NCI-H774 (cell line): ENCODE measurements at regions not wholly inside any gene's neighbourhood (a gene's known extent, or its start where the extent isn't known, plus 50 kb on each side); places are given as distances from the start of the nearest gene placed in this dataset.
"Not testable (repeated sequence)": the region's sequence is repeated elsewhere in the genome, so short reads cannot be mapped to it uniquely, and the experiment has no call there.

Source experiments
- DNase-seq: peaks from one replicate; lab custom pipeline; 2025; lab: John Stamatoyannopoulos, UW

GRCh38 chr5:84783003-84783402 lies 398.3 kb upstream of the EDIL3 start:
- DNase-seq: no peak

- no peak for DNase-seq
Observed at GRCh38 chr5:84779186-84779585, 394.5 kb upstream of the EDIL3 start.

- no peak for DNase-seq
Observed at GRCh38 chr5:84764227-84764626, 379.5 kb upstream of the EDIL3 start.

GRCh38 chr5:84758008-84758407 lies 373.3 kb upstream of the EDIL3 start:
- DNase-seq: no peak

- no peak for DNase-seq
Observed at GRCh38 chr5:84752780-84753179, 368.1 kb upstream of the EDIL3 start.

- no peak for DNase-seq
Observed at GRCh38 chr5:84748313-84748712, 363.6 kb upstream of the EDIL3 start.

GRCh38 chr5:84746280-84746679 lies 361.6 kb upstream of the EDIL3 start:
- not testable (repeated sequence) for DNase-seq

GRCh38 chr5:84741056-84741455 lies 356.4 kb upstream of the EDIL3 start:
- DNase-seq: no peak

- DNase-seq: no peak
Observed at GRCh38 chr5:84729326-84729725, 344.6 kb upstream of the EDIL3 start.

GRCh38 chr5:84727708-84728107 lies 343.0 kb upstream of the EDIL3 start:
- DNase-seq: no peak

- no peak for DNase-seq
Observed at GRCh38 chr5:84725946-84726570, 341.4 kb upstream of the EDIL3 start.

GRCh38 chr5:84724683-84725082 lies 340.0 kb upstream of the EDIL3 start:
- DNase-seq: no peak

GRCh38 chr5:84724181-84724580 lies 339.5 kb upstream of the EDIL3 start:
- DNase-seq: no peak

GRCh38 chr5:84718377-84718776 lies 333.7 kb upstream of the EDIL3 start:
- DNase-seq: no peak

- no peak for DNase-seq
Observed at GRCh38 chr5:84715686-84716085, 331.0 kb upstream of the EDIL3 start.

GRCh38 chr5:84715091-84715490 lies 330.4 kb upstream of the EDIL3 start:
- no peak for DNase-seq

GRCh38 chr5:84709075-84709474 lies 324.4 kb upstream of the EDIL3 start:
- DNase-seq: no peak

- no peak for DNase-seq
Observed at GRCh38 chr5:84706678-84707641, 322.3 kb upstream of the EDIL3 start.

GRCh38 chr5:84700545-84700944 lies 315.9 kb upstream of the EDIL3 start:
- not testable (repeated sequence) for DNase-seq

- no peak for DNase-seq
Observed at GRCh38 chr5:84696651-84697050, 312.0 kb upstream of the EDIL3 start.

GRCh38 chr5:84695330-84695729 lies 310.6 kb upstream of the EDIL3 start:
- no peak for DNase-seq

GRCh38 chr5:84693256-84693655 lies 308.6 kb upstream of the EDIL3 start:
- DNase-seq: no peak

GRCh38 chr5:84688566-84688965 lies 303.9 kb upstream of the EDIL3 start:
- no peak for DNase-seq
